ENCODE measurements at regions not wholly inside any gene's neighbourhood (a gene's known extent, or its start where the extent isn't known, plus 50 kb on each side); places are given as distances from the start of the nearest gene placed in this dataset.
"Not testable (repeated sequence)": the region's sequence is repeated elsewhere in the genome, so short reads cannot be mapped to it uniquely, and the experiment has no call there.

DNA sequence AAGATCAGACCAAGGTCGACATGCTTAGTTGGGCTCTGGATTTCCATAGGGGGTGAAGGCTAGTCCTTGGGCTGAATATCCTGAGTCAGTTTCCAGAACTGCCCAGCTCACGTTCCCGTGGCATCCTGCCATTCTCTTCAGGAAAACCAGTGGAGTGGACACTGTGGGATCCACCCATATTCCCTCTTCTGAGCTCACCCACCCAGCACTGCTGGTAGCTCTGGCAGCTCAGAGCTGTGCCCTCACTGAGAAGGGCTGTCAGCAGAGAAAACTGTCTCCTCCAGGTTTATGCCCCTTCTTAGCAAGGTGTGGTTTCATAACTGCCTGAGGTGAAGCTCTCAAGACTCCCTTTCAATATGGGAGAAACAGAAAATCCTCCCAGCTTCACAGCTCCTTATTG is 111.7 kb downstream of the GGTLC2 start:
- DNase-seq (ENCODE audit: low read depth in 2 of 2), result no peak
- TF ChIP-seq, protein P1, sequence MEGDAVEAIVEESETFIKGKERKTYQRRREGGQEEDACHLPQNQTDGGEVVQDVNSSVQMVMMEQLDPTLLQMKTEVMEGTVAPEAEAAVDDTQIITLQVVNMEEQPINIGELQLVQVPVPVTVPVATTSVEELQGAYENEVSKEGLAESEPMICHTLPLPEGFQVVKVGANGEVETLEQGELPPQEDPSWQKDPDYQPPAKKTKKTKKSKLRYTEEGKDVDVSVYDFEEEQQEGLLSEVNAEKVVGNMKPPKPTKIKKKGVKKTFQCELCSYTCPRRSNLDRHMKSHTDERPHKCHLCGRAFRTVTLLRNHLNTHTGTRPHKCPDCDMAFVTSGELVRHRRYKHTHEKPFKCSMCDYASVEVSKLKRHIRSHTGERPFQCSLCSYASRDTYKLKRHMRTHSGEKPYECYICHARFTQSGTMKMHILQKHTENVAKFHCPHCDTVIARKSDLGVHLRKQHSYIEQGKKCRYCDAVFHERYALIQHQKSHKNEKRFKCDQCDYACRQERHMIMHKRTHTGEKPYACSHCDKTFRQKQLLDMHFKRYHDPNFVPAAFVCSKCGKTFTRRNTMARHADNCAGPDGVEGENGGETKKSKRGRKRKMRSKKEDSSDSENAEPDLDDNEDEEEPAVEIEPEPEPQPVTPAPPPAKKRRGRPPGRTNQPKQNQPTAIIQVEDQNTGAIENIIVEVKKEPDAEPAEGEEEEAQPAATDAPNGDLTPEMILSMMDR (IDR thresholded peaks at IDR 0.05; ENCODE audit: low read depth, low read length), result no peak
- H3K4me3 ChIP-seq (replicated peaks in 1 of 2; ENCODE audit: low read depth in 2 of 2, low read length in 2 of 2), result no peak overlapping the region

DNA sequence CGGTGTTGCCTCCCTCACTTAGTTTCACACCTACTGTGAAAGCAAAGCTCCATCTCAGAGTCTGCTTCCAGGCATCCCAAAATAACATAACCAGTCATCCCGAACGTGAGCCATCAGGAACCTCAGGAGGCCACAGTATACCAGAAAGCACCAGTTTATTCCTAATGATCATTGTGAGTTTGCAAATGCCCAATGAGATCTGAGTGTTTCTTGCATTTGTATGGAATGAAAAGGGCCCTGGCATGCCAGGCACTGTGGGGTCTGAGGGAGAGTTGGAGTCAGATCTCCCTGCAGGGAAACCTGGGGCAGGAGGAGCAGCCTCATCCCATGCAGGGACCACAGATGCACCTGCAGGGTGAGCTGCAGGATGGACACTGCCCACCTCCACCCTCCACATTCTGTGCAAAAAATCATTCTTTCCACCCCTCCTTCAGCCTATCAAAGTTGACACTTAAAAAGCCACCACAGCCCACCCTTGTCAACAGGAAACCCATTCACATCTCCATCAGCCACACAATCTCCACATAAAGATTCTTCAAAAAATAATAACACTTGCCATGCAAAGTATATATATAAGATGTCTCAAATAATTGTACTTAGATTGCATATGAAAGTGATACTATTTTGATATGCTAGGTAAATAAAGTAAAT is 112.3 kb downstream of the GGTLC2 start:
- not testable (repeated sequence) for H3K4me3 ChIP-seq (replicated peaks in 1 of 2; ENCODE audit: low read depth in 2 of 2, low read length in 2 of 2); DNase-seq (ENCODE audit: low read depth in 2 of 2)

DNA sequence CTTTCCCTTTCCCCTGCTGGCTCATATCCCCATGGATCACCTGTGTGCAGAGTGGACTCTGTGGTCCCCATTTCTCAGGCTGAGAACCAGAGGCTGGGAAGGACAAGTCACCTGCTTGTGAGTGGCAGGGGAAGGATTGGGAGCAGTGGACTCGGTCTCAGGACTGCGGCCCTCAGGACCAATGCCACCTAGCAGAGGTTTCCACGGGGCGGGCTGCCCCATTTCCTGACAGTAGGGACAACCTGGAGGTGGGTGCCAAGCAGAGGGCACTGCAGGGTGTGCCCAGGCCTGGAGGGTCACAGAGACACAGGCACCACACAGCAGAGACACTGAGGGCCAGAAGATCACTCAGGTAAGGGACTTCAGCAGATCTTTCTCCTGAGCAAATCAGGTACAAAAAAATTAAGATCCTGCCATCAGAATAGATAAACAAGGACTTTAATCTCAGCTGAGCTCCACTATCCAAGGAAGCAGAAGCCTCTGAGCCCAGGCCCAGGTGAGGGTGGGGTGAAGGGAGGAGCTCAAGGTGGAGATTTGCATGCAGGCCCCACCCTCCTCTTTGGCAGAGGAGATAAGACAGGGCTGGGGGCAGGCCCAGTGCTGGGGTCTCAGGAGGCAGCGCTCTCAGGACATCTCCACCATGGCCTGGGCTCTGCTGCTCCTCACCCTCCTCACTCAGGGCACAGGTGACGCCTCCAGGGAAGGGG is 113.8 kb downstream of the GGTLC2 start:
- DNase-seq (ENCODE audit: low read depth in 2 of 2); H3K4me3 ChIP-seq (replicated peaks in 1 of 2; ENCODE audit: low read depth in 2 of 2, low read length in 2 of 2): not testable (repeated sequence)

DNA sequence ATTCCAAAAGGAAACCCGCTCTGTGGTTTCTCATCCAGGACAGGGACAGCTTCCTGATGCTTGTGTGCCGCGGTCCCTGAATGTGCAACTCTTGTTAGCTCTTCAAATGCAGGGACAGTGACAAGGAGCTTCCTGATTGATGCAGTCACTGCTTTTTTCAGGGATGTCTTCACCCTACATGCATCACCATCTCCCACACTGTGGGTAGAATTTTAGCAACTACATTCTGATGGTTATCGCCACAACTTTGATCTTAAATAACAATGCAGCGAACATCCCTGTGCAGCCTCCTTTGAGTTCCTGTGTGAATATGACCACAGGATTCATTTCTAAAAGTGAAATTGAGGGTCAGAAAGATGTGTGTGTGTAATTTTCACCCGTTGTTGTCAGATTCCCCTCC is 115.0 kb downstream of the GGTLC2 start:
- no peak overlapping the region for H3K4me3 ChIP-seq (replicated peaks in 1 of 2; ENCODE audit: low read depth in 2 of 2, low read length in 2 of 2)

DNA sequence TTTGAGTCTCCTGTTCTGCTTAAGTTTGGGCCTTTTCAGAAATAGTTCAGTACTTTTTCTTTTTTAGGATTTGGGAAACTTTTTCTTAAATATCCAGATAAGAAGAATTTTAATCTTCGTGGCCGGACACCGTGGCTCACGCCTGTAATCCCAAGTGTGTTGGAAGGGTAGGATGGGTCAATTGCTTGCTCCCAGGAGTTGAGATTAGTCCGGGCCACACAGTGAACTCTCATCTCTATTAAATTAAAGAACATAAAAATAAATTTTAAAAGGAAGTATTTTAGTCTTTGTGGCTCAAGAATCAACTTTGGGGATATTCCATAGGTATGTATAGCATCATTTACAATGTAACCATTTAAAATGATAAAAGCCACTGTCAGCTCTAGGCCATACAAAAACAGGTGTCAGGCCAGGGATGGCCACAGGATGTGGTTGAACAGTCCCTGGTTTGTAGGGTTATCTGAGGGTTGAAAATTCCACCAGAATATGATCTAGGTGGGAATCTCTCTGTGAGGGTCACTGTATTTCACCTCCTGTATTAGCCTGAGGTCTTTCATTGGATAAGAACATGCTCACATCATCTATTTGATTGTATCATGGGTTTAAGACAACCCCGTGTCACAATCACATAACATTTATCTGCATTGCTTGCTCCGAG is 115.6 kb downstream of the GGTLC2 start:
- TF ChIP-seq, protein P1 (IDR thresholded peaks at IDR 0.05; ENCODE audit: low read depth, low read length), result no peak
- no peak overlapping the region for H3K4me3 ChIP-seq (replicated peaks in 1 of 2; ENCODE audit: low read depth in 2 of 2, low read length in 2 of 2)
- DNase-seq (ENCODE audit: low read depth in 2 of 2), result no peak

More for the DNA sequence above, 115.0 kb downstream of the GGTLC2 start:
- no peak for DNase-seq (ENCODE audit: low read depth in 2 of 2)
- TF ChIP-seq, protein P1 (IDR thresholded peaks at IDR 0.05; ENCODE audit: low read depth, low read length), result no peak

DNA sequence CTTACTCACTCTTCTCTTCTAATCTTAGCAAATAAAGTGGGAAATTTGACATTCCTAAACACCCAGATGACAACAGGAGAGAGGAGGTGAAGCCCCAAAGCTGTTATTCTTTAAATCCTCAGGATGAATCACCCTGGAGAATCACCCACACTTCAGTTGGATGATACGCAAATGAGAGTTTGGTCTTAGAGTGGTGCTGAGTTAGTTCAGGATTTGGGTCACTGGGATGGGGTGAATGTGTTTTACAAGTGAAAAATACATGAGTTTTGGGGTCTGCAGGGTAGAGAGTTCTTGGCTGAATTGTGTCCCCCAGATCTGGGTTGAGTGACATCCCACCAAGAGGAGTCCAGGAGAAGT is 117.2 kb downstream of the GGTLC2 start:
- H3K4me3 ChIP-seq (replicated peaks in 1 of 2; ENCODE audit: low read depth in 2 of 2, low read length in 2 of 2), result no peak overlapping the region
- TF ChIP-seq, protein P1 (IDR thresholded peaks at IDR 0.05; ENCODE audit: low read depth, low read length), result no peak
- DNase-seq (ENCODE audit: low read depth in 2 of 2), result peak in 1 of 2 donors; percentile 5

DNA sequence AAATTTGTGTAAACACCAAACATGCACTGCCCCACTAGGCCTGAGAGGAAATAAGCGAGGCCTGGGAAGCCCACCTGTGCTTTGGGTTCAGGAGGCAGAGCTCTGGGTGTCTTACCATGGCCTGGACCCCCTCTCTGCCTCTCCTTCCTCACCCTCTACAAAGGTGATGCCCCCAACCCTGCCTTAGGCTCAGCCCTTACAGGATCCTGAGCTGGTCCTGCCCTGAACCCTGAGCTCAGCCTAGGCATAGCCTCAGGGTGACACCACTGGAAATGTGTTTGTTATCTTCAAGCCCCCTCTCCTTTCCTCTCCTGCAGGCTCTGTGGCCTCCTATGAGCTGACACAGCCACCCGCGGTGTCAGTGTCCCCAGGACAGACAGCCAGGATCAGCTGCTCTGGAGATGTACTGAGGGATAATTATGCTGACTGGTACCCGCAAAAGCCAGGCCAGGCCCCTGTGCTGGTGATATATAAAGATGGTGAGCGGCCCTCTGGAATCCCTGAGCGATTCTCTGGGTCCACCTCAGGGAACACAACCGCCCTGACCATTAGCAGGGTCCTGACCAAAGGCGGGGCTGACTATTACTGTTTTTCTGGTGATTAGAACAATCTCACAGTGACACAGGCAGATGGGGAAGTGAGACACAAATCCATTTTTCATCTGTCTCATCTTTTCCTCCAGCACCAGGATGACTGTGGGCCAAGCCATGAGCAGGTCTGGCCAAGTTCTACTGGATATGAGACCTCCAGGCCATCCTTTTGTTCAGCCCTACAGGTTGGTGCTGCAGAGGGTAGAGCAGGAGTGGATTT is 117.8 kb downstream of the GGTLC2 start:
- TF ChIP-seq, protein P1 (IDR thresholded peaks at IDR 0.05; ENCODE audit: low read depth, low read length), result no peak
- DNase-seq (ENCODE audit: low read depth in 2 of 2), result no peak
- H3K4me3 ChIP-seq (replicated peaks in 1 of 2; ENCODE audit: low read depth in 2 of 2, low read length in 2 of 2), result no peak overlapping the region
